ENCODE measurements at regions not wholly inside any gene's neighbourhood (a gene's known extent, or its start where the extent isn't known, plus 50 kb on each side); places are given as distances from the start of the nearest gene placed in this dataset.

DNA sequence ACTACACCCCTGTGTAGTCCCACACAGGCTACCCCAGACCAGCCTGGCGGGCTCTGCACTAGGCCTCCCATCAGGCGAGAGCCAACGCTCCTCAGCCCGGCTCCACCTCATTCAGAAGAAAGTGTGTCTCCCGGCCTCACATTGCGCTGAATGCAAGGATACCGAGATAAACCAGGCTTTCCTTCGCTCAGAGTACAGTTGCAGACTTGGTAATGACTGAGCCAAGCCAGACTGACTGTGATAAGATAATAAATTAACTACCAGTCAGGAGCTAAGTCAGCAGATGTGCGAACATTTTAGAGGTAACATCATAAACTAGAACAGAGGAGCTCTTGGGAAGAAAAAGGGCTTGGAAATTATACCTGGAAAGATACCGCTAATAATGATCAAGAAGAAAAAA, 397.6 kb downstream of the TRIML1 start:
- TF ChIP-seq GATA2 (IDR thresholded peaks at IDR 0.05; ENCODE audit: low read depth, low read length) (no peak), GATA3 (IDR thresholded peaks at IDR 0.05; ENCODE audit: low read depth, low read length) (no peak)

Data from SH-SY5Y (cell line).